HG03354 (cell line): ENCODE measurements at regions not wholly inside any gene's neighbourhood (a gene's known extent, or its start where the extent isn't known, plus 50 kb on each side); places are given as distances from the start of the nearest gene placed in this dataset.

Source experiments
- ATAC-seq: cut with Tn5 transposase; IDR thresholded peaks from one replicate; pipeline ENCODE4 v1.9.1; 2021; ENCODE audit warnings: mild to moderate bottlenecking; ENCODE audit not compliant: unreplicated experiment, poor library complexity, severe bottlenecking

DNA sequence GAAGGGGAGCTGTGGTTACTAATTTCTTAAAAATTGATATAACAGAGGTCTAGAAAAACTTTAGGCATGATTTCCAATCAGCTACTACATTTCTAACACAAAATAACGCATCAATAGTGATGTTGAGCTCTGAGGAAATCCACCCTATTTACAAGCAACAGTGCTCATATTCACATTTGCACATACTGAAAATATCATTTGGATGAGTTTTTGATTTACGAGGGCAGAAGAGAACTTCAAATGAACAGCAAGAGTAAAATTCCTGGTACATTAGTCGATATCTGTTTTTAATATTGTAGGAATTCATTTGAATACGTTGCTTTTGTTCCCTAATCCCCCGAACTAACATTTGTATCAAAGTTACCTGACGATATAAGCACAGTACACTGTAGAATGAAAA lies 761.0 kb upstream of the POU3F3 start:
- no peak for ATAC-seq

DNA sequence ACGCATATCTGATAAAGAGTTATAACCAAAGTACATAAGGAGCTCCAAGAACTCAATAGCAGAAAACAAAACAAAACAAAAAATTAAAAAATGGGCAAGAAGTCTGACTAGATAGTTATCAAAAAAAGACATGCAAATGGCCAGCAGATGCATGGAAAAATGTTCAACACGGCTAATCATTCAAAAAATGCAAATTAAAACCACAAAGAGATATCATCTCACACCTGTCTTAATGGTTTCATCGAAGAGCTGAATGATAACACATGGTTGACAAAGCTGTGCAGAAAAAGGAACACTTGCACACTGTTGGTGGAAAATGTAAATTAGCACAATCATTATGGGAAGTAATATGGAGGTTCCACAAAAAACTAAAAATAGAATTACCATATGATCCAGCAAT lies 751.3 kb upstream of the POU3F3 start:
- no peak for ATAC-seq

DNA sequence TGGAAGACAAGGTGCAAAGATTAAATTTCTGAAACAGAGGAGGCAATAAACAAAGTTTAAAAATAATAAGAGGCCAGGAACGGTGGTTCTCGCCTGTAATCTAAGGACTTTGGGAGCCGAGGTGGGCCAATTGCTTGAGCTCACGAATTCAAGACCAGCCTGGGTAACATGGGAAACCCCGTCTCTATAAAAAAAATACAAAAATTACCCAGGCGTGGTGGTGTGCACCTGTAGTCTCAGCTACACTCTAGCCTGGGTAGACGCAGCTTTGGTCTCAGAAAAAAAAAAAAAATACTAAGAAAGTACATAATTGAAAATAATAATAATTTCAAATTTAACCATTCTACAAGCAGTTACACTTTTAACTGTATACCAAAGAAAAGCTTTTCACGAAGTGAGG lies 744.6 kb upstream of the POU3F3 start:
- ATAC-seq = no peak

DNA sequence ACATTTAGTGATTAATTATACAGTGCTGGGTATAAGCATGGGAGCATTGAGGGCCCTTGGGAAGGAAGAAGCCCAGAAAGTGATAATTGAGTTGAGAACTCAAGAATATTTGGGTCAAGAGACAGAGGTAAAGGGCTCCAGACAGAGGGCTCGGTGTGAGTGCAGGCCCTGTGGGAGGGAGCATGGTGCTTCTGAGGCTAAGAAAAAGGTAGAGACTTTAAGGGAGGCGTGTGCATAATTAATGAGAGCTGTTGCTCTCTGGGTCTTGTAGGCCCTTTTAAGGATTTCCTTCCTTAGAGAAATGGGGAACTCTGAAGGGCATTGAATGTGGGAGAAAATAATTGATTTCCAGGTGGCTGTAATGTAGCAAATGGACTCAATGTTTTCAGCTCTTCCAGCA lies 735.0 kb upstream of the POU3F3 start:
- no peak for ATAC-seq

DNA sequence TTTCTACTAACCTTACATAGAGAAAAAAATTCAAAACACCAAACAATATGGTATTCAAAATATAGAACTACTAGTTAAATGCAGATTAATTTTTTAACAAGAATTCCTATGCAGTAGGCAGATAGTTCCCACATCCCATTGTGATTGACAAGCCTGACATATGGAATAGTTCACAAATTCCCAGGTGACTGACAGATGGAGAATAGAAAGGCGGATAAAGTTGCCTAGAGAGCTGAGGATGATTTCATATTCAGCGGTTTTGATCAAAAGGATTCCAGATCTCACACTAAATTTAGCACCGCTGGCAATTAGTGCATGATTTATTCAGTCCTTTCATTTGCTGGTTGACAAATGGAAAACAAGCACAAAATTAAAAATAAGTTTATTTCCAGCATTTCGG lies 733.7 kb upstream of the POU3F3 start:
- ATAC-seq = no peak

DNA sequence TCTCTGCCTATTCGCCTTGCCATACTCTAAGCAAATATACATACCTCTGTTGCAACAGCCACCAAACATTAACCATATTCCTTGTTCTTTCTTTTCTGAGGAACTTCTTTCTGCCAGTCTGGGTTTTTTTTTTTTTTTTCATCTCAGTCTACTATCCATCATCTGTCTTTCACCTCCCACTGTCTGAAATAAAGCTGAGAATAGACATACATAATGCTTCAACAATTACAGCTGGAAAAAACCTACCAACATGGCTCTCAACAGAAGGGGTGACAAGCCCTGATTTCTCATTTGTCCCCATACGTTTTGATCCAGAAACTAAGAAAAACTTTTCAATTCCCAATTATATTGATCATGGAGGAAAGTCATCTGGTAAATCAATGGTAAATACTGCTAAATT lies 728.8 kb upstream of the POU3F3 start:
- ATAC-seq = no peak

DNA sequence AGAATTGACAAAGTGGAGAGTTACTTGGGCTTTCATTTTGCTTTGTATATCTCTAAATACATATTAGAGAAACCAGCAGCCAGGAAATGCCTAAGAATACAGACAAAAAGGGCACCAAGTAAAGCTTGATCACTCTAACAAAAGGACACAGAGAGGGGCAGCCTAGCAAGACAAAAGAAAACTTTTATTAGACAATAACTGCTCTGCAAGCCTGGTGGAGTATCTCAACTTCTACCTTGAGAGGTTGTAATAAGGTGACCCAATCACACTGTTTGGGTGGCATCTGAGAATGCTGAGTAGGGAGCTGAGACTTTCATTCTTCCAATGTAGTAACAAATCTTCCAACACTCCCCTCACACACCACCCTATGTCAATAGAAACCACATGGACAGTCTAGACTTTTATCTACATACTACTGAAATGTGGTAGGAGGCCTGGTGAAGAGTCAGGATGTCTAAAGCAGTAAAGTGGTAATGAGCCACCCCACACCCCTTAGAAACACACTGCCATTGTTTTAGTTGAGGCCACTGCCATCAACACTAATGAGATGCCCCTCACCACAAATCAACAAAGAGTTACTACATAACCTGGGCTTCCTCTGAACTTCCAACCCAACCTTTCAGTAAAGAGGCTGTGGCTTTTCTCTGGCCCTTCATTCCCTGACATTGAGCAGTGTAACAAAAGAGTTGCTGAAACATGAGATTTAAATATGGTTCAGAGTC lies 726.7 kb upstream of the POU3F3 start:
- ATAC-seq = no peak

DNA sequence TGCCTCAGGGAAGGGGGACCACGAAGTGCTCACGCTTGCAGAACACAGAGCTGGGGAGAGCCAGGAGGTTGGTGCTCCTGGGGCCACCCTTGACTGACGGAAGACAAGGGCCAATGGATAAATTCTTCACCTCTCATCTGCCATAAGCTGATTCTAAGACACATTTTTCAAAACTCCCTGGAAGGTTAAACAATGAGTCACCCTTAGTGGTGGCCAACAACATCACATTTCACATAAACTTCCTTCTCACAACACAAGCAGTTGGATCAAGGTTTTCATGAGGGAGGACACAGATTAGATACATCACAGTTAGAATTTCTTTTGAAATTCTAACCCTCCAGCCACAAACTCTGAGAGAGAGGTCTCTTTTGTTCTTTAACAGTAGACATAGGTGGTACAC lies 713.6 kb upstream of the POU3F3 start:
- ATAC-seq = no peak

DNA sequence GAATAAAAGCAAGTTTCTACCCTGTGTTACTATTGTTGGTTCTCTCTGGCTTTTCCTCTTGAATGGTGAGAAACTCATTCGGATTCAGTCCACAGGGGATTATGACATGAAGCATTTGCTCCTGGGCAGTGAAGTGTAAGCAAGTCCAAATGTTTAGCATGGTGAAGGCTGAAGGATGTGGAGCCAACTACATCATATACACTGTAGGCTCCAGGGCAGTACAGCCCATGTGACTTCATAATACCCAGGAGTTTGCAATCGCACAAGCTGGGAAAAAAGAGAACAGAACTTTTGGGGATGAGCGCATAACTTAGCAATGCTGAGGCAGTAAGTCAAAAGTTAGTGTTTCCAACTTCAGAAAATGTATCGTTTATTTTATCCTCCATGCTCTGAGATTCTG lies 695.7 kb upstream of the POU3F3 start:
- ATAC-seq = no peak

DNA sequence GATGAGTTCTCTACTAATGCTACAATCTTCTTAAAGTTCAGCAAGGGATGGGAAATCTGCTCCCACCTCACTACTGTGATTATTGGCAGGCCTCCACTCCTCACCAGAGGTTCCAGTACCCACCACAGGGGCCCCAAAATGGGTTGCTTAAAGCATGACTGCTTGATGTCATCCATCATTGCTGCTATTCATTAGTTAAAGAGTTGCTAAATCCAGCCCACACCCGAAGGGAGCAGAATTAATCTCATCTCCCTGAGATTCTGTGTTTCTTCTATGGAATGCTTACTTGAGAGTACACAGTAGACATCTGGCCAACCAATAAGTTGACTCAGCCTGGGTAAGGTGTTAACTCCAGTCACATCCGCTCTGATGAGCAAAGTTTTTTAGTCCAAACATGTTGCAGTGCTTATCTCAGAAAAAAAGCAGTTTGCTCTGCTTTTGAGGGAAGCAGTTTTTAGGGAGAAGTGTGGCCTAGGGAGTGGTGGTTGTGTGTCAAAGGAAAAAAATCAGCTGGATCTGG lies 690.2 kb upstream of the POU3F3 start:
- ATAC-seq = no peak

DNA sequence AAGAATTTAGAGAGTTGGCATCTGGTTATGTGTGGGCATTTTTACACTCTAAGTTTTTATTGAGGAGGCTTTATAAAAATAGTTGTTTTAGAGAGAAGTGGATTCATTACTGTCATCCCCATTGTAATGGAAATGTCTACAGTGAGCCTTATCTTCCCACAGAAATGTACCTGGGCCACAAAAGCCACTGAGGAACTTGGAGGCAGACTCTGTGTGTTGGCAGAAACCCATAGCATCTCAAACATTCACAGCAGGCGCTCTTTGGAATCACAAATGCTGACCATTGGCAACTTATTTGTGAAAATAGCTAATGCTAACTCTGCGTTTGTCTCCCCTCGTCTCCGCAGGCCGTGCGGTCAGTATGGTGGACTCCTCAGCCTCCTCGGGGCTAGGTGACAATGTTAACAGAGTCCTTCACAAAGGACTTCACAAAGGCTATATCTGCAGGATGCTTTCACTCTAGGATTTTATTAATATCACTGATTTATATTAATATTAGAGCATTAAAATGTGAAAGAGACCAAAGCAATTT lies 689.1 kb upstream of the POU3F3 start:
- no peak for ATAC-seq

DNA sequence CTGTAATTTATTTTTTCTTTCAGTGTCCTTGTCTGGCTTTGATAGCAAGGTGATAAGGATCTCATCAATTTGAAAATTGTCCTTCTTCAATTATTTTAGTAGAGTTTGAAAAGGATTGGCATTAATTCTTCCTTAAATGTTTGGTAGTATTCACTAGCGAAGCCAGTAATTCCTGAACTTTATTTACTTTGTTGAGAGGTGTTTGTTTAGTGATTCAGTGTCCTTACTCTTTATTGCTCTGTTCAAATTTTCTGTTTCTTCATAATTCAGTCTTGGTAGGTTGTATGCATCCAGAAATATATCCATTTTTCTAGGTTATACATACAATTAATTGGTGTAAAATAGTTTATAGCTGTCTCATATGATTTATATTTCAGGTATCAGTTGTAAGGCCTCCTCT lies 676.7 kb upstream of the POU3F3 start:
- no peak for ATAC-seq

DNA sequence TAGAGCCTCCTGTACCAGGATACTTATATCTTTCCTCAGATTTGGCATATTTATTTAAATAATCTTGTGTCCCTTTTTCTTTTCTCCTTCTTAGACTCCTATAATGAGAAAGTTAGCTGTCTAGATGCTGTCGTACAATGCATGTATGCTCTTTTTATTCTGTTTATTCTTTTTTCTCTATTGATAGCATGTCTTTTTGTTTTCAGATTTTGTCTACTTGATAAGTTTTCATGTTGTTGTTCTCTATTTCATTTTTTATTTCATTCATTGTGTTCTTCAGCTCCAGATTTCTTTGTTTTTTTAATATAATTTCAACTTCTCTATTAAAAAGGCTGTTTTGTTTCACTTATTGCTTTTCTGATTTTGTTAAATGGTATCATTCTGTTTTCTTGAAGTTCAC lies 674.3 kb upstream of the POU3F3 start:
- ATAC-seq = no peak

DNA sequence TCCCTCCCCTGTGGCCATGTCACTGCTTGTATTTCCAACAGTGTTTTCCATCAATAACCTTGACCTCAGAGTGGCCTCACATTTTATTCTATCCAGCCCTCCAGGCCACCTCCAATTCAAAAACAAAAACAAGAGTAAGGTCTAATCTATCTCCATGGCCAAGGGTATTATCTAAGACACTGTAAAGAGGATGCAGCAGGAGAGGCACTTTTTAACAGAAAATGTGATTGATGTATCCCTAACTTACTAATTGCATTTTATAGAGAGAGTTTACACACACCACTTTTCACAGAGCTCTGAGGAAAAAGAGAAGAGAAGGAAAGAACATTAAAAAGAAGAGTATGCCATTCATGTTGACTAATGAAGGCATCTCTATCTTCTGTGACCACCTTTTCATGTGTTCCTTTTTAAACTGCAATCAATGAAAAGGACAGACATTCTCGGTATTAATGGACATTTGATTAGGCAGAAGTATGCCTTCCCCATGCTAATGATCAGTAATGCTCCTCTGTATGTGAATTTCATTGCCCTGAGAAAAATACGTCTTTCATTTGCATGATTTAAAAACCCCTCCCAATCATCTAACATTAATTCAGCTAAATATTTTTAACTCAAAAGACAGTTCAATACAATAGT lies 653.3 kb upstream of the POU3F3 start:
- no peak for ATAC-seq

DNA sequence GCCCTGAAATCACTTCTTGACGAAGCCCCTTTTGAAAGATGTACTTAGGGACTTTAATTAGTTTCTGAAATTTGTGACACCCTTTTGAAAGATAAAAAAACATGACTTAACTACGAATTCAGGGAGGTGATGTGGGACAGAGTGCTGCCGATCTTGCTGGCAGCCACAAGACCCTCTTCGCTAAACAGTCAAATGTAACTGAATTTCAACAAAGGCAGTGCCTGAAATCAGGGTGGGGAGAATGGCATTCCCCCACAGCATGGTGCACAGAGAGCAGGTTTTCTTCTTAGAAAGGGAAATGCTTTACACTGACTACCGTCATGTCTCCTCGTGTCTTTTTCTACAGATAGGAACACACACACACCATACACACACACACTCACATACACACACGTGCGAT lies 640.2 kb upstream of the POU3F3 start:
- no peak for ATAC-seq

DNA sequence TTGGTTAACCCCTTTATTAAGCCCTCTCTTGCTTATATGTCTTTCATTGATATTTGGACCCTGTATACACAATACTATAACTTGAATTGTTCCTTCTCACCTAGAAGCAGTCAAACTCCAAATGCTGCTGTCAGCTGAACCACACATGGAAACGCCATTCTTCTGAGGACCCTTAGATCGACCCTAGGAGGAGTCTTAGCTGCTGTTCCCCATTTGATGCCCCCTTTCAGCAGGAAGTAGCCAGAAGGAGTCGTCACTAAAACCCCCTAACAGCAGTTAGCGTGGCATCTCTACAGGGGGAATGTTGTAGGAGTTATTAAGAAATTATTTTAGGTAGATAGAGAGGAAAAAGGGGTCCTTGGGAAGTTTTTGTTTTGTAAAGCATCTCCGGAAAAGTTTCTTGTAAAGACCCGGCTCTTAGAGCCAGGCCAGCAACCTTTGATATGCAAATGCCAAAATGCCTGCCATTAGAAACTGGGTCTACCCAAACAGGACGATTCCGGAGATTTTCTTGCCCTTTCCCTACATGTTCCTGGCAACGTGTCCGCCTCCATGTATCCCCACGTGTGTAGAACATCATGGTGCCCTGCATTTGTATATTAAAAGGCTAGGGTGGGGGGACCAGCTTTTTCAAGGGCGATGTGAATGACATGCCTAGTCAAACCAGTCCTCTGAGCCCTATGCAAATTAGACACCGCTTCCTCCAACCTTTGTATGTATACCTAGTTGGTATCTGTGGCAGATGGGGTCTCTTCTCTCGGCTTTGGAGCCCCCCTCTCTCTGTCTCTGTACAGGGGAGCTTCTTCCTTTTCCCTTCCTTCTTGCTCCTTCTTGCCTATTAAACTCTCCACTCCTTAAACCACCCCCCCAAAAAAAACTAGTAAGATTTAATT lies 638.4 kb upstream of the POU3F3 start:
- ATAC-seq = no peak

DNA sequence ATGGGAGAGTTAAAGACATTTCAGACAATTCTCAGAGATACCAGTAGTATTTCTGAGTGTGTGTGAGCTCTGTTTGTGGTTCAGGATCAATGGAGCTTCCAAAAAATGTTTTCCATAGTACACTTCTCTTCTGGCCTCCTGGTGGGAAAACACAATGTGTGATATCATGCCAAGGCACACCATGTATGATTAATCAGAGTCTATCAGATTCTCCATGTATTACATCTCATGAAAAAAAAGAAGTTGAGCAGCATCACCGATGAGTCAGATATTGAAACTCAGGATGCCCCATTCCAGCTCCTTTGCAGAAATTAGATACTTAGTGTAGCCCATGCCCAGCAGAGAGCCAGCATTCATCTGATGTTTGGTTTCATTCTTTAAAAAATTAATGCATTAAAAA lies 620.3 kb upstream of the POU3F3 start:
- ATAC-seq = no peak

DNA sequence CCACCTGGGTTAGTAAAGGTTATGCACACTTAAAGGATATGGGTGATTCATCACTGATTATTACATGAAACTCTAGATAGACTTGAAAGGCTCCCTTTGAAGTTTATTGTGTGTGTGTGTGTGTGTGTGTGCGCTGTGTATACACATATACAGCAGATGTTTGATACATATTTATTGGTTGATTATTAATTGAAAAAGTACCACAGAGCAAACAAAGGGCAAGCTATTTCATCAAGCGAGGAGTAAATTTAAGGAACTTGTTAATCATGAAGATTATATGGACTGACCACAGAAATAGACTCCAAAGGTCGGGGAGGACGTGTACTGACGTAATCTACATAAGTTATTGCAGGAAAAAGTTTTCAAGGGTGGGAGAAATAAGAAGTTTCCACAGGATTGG lies 617.4 kb upstream of the POU3F3 start:
- ATAC-seq = no peak

DNA sequence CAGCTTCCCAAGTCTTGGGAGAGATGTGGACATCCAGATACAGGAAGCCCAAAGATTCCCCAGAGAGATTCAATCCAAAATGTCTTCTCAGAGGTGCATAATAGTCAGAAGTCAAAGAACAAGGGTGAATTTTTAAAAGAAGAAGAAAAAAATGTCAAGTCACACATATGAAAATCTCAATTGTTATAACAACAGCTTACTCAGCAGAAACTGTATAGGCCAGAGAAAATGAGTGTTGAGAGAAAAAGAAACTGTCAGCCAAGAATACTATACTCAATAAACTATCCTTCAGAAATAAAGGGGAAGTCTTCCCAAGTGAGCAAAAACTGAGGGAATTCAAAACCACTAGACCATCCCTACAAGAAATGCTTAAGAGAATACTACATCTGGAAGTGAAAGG lies 612.9 kb upstream of the POU3F3 start:
- ATAC-seq = no peak

DNA sequence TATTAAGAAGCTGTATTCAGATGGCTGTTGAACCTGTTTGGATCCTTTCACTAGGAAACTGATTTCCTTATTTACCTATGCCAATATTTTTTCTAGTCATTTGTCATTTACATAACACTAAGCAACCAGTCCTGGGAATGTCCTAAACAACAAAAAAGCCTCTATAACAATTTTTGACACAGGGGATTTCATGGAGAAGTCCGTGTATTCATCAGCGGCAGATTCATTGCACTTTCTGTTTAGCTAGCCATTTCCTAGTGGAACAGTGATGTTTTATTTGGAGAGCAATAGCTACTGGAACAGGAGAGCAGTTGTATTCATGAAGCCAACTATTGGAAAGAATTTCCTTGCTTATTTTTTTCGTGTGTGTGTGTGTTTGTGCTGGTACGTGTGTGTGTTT lies 604.3 kb upstream of the POU3F3 start:
- no peak for ATAC-seq
